GM19328 (cell line): ENCODE measurements at regions not wholly inside any gene's neighbourhood (a gene's known extent, or its start where the extent isn't known, plus 50 kb on each side); places are given as distances from the start of the nearest gene placed in this dataset.
"Not testable (repeated sequence)": the region's sequence is repeated elsewhere in the genome, so short reads cannot be mapped to it uniquely, and the experiment has no call there.

Source experiments
- ATAC-seq: cut with Tn5 transposase; IDR thresholded peaks from one replicate; pipeline ENCODE4 v1.9.1; 2021; ENCODE audit warnings: mild to moderate bottlenecking, moderate library complexity; ENCODE audit not compliant: unreplicated experiment

DNA sequence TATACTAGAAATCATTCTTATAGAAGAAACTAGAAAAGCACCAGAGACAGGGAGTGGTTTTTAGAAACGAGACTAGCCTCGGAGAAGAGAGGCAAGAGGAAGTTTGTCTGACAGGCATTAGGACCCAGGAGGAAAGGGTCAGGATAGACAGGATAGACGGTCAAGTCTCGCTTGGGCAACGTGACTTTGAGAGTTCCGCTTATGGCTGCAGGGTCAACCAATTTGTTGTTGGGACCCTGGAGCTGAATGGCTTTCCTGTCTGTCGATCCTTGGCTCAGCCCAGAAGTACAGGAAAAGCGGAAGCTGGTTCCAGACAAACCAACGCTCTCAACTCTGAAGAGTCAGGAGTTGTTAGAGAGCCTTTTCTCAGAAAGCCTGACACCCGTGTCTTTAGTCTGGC is 191.2 kb downstream of the FZD1 start:
- no peak for ATAC-seq

DNA sequence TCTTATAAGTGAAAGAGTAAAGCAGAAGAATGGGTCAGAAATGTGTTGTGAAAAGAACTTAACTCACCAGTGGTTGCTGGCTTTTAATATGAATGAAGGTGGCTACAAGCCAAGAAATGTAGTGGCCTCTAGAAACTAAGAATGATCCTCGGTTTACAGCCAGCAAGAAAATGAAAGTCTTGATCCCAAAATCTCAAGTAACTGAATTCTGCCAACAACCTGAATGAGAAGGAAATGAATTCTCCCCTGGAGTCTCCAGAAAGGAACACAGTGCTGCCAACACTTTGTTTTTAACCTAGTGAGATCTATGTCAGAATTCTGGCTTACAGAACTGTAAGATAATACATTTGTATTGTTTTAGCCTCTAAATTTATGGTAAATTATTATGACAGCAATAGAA is 193.0 kb downstream of the FZD1 start:
- ATAC-seq = no peak

DNA sequence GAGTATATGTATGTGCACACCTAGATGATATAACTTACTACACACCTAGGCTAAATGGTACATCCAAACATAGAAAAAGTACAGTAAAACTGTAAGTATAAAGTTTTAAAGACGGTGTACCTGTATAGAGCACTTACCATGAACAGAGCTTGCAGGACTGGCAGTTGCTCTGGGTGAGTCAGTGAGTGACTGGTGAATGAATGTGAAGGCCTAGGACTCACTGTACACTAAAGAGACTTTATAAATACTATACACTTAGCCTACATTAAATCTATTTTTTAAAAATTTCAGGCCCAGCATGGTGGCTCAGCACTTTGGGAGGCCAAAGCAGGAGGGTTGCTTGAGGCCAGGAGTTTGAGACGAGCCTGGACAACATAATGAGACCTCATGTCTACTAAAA is 195.3 kb downstream of the FZD1 start:
- ATAC-seq = no peak

DNA sequence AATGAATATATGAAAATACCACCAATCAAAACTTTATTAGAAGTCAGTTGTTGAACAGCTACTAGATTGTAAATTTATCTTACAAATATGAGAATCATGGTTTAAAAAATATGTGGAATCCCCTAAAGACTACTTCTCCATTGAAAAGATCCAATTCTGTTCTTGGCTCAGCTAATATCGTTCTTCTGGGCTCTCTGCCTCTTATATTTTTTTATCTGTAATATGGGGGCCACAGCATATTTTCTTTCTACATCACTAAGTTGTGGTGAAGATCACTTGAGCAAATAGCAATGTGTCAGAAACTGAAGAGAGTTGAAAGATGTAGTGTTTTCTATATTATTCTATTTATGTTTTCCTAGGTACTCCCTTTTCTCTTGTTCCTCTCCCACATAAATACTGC is 198.1 kb downstream of the FZD1 start:
- ATAC-seq = no peak

DNA sequence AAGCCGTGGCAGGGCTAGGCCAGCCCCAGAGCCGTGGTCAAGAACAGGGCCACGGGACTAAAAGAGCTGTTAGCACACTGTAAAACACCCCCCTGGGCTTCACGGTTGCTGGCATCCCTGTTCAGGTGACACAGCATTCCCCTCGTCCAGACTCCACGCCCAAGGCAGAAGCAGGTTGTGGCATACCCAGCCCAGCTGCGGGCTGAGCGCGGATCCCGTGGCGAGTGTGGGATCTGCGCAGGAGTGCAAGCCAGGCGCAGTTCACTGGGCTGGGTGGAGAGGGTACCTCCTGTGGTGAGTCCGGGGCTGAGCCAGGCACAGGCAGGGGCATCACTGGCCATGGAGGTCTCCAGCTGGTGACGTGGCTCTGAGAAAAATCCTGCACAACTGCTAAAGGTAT is 199.1 kb downstream of the FZD1 start:
- ATAC-seq = no peak

DNA sequence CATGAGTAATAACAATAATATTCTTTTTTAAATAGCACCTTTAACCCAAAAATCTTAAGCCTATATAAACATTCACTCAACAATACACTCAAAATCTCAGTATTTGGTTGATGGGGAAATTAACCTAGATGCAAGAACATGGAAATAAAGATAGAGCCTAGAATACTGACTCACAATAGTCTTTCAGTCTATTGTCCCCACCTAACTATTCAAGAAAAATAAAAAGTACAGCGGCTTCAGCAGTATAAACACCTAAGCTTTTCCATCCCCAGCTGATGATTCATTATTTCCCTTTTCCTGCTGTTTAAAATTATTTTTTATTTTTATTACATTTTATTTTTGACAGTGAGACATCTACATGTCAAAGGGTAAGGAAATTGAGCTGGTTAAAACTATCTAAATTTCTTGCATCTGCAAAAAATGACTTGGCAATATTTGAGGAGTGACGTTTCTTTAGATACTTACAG is 201.4 kb downstream of the FZD1 start:
- ATAC-seq = no peak

DNA sequence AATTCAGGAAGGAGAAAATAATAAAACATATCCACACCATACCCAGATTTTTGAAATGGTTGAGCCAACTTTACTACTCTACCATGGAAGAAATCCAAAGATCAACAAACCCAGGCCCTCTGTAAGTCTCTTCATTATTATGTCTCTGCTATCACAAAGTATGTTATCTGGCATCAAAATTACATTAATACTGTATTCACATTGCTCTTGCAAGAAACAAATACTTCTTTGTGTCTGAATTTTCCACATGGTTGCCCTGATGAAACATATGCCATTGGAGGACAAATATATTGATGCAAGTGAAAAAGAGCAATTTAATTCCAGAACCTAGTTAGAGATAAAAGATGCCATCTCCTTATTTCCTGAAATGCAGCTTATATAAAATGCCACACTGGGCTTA is 204.0 kb downstream of the FZD1 start:
- no peak for ATAC-seq

DNA sequence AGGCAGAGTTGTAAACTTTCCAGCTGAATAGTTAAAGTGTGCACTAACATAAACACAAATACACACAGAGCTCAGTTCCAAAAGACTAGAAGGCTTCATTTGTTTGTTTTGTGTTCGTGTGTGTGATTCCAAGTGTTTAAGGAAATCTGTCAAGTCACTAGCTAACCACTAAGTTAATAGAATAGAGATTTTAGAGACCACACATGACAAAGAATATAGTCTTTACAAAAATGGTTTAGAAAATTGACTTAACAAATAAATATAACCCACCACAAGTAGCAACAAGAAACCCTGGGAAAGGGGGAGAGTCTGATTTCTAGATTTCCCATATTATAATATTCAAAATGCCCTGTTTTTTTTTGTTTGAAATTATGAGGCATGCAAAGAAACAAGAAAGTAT is 209.4 kb downstream of the FZD1 start:
- no peak for ATAC-seq

DNA sequence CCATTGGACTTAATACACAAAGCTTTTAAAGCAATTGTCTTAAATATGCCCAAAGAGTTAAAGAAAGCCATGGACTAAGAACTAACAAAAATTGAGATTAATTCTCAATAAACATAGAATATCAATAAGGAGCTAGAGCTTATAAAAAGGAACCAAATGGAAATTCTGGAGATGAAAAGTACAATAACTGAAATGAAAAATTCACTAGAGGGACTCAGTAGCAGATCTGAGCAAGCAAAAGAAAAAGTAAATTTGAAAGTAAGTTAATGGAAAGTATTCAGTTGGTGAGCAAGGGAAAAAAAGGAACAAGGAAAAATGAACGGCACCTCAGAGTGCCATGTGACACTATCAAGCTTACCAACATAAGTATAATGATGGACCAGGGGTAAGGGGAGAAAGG is 209.8 kb downstream of the FZD1 start:
- ATAC-seq = no peak

DNA sequence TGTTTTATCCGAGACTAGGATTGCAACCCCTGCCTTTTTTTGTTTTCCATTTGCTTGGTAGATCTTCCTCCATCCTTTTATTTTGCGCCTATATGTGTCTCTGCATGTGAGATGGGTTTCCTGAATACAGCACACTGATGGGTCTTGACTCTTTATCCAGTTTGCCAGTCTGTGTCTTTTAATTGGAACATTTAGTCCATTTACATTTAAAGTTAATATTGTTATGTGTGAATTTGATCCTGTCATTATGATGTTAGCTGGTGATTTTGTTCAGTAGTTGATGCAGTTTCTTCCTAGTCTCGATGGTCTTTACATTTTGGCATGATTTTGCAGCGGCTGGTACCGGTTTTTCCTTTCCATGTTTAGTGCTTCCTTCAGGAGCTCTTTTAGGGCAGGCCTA is 216.2 kb downstream of the FZD1 start:
- not testable (repeated sequence) for ATAC-seq

DNA sequence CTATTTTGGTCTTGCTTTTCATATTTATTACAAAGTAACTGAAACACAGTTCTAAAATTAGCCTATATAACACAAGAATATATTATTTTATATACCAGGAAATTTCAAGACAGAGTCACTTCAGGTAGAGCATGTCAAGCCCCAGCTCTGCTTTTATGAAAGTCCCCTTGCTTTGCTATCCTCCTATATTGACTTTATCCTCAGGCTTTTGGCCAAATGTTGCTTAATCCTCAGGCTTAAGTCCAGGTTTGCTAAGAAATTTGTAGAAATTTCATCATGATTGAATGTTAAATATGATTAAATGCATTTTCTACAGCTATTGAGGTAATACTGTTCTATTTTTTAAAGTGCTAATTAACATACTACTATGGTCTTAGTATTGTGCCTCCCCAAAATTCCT is 227.6 kb downstream of the FZD1 start:
- no peak for ATAC-seq

DNA sequence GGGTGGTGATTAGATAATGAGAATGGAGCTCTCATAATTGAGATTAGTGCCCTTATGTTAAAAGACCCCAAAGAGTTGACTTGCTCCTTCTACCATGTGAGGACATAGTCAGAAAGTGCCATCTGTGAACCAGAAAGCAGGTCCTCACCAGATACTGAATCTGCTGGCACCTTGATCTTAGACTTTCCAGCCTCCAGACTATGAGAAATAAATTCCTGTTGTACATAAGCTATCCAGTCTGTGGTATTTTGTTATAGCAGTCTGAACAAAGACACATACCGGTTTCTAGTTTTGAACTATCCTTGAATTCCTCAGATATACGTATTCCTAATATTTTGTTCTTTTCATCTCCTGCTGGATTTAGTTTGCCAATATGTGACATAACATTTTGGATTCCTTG is 228.1 kb downstream of the FZD1 start:
- no peak for ATAC-seq

DNA sequence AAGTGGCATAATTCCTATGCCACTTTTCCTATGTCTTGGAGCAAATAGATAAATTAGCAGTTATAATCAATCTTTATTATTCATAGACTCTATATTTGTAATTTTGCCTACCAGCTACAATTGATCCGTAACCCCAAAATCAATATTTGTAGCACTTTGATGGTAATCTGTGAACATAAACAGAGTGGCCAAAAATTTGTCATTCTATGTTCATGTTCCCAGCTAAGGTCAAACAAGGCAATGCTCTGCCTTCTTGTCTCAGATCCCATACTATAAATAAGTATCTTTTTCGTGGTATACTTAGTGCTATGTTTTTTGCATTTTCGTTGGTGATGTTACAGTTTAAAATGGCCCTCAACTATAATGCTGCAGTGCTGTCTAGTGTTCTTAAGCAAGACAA is 228.5 kb downstream of the FZD1 start:
- no peak for ATAC-seq

DNA sequence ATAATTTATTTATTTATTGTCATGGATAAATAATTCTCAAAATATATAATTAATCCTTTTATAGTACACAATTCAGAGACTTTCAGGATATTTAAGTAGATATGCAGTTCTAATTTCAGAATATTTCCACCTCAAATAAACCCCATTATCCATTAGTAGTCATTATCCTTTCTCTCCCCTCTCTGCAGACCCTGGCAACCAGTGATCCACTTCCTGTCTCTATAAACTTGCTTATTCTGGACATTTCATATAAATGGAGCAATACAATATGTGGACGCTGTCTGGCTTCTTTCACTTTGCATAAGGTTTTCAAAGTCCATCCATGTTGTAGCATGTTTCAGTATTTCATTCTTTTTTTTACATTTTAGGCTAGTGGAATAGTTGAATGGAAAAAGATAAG is 230.2 kb downstream of the FZD1 start:
- no peak for ATAC-seq

DNA sequence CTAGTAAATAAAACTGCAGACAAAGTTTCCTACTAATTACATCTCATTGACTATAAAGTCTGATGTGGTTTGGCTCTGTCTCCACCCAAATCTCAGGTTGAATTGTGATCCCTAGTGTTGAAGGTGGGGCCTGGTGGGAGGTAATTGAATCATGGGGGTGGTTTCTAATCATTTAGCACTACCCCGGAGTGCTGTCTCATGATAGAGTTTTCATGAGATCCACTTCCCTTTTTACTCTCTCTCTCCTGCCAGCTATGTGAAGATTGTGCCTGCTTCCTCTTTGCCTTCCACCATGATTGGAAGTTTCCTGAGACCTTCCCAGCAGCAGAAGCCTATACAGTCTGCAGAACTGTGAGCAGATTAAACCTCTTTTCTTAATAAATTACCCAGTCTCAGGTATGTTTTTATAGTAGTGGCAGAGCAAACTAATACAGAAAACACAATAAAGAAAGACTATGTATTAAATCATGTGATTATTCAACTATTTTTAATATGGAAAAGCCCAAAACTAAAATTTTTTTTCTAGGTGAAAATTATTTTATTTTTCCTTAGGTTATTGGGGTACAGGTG is 232.1 kb downstream of the FZD1 start:
- ATAC-seq = no peak

DNA sequence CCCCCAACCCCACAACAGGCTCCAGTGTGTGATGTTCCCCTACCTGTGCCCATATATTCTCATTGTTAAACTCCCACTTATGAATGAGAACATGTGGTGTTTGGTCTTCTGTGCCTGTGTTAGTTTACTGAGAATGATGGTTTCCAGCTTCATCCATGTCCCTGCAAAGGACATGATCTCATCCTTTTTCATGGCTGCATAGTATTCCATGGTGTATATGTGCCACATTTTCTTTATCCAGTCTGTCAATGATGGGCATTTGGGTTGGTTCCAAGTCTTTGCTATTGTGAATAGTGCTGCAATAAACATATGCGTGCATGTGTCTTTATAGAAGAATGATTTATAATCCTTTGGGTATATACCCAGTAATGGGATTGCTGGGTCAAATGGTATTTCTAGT is 233.0 kb downstream of the FZD1 start:
- ATAC-seq = not testable (repeated sequence)

DNA sequence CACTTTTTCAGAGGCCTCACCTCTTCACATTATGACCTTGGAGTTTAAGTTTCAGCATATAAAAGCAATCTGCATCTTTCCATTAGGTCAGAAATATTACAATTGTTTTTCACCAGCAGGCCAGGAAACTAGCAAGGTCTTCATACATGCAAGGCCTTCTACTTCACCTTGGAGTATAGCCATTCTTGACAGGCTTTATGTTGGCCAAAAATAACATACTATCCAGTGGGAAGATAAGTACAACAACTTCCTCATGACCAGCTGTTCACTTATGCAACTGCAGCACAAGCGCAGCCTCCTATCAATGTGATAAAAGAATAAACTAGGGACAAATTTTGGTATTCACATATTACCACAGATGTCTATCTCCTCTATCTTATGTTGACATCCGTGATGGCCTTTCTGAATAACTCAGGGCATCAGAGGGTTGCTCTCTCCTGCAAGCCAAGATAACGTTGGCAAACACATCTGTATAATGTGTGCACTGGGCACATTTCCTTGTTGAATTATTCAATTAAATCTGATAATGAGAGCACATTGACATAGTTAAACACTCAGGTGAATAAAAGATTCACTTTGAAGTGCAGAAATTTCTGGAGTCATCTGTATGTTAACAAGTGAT is 239.8 kb downstream of the FZD1 start:
- ATAC-seq = no peak

DNA sequence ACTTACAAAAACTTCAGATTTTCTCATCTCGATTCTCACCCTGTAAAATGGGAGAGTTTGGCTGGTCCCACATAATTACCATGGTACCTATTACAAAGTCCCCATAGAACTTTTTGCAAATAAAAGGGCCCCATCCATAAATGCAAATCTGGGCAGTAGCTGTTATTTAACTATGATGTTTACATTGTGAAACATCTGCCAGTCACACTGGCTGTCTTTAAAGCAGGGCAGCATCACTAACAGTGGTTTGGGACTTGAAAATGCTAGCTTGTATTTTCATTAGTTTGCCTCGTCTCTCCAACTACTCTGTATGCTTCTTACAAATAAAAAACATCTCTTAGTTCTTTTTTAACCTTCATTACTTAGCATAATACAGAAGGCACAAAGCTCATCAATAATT is 240.7 kb downstream of the FZD1 start:
- ATAC-seq = no peak

DNA sequence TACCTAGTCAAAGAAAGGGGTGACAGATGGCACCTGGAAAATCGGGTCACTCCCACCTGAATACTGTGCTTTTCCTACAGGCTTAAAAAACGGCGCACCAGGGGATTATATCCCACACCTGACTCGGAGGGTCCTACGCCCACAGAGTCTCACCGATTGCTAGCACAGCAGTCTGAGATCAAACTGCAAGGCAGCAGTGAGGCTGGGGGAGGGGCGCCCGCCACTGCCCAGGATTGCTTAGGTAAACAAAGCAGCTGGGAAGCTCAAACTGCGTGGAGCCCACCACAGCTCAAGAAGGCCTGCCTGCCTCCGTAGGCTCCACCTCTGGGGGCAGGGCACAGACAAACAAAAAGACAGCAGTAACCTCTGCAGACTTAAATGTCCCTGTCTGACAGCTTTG is 242.7 kb downstream of the FZD1 start:
- not testable (repeated sequence) for ATAC-seq

DNA sequence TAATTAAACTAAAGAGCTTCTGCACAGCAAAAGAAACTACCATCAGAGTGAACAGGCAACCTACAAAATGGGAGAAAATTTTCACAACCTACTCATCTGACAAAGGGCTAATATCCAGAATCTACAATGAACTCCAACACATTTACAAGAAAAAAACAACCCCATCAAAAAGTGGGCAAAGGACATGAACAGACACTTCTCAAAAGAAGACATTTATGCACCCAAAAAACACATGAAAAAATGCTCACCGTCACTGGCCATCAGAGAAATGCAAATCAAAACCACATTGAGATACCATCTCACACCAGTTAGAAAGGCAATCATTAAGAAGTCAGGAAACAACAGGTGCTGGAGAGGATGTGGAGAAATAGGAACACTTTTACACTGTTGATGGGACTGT is 247.6 kb downstream of the FZD1 start:
- not testable (repeated sequence) for ATAC-seq

DNA sequence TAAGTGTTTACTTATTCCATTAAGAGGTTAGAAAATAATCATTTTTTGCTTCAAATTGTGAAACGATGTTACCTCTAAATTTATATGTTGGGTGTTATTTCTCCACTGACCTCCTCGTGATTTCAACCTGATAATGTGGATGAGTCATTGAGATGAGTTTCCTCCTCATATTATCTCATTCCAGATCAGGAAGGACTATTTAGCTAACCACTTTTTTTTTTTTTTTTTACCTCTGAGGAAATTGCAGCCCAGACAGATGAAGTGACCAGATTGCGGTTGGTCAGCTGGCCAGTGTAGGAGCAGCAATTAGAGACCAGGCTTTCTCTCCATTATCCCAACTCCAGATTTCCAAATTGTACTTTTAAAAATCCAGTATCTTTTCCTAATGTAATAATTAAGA is 248.7 kb downstream of the FZD1 start:
- ATAC-seq = no peak

DNA sequence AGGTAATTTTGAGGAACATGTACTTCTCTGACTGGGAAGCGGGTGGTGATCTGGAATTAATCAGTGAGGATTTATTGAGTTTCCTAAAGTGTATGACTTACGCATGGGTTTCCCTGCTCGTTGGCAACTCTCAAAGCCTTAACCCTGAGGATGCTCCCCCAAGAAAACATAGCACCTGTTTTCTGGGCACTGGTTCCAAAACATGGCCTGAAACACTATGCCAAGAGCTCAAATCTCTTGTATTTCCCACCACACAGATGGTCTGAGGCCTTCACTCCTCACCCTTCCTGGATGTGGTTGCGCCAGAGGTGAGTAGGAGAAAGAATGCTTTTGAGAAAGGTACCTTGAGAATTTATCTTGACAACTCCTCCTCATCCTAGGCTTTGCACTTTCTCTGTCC is 250.4 kb downstream of the FZD1 start:
- no peak for ATAC-seq

DNA sequence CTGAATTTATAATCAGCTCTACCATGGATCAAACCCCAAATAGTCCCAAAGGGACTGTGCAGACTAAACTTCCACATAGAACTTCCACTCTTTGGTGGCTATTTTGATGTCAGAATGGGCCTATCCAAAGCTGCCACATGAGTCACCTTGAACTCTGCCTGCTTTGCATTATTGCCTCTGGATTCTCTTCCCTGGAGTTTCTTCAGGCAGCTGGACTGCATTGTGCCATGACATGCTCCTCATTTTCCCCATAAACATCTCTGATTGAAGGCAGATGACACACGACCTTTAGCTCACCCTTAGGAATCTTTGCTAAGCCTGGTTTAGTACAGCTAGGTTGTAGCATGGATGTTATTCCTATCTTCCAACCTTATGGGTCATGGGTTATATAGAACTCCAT is 251.7 kb downstream of the FZD1 start:
- no peak for ATAC-seq
